H1 (cell line): ENCODE measurements at regions not wholly inside any gene's neighbourhood (a gene's known extent, or its start where the extent isn't known, plus 50 kb on each side); places are given as distances from the start of the nearest gene placed in this dataset.

Experiments used
- CTCF ChIA-PET: fragments of 300-600 bp; sonication (Branson Sonifier 250); formaldehyde crosslinking; loops from one replicate; lab custom pipeline; 2021; ENCODE audit not compliant: partially characterized antibody; lab: Charles Lee
- POLR2A ChIA-PET: fragments of 300-600 bp; sonication (Branson Sonifier 250); formaldehyde crosslinking; loops from one replicate; lab custom pipeline; 2021; ENCODE audit warnings: inconsistent platforms; ENCODE audit not compliant: partially characterized antibody; lab: Charles Lee
- DNase-seq, 2 experiments: peaks; one replicate each; pipeline versions ENCODE4 v3.0.0 to v3.0.0-alpha.2; 2010 to 2022; ENCODE audit warnings: low spot score in 2 of 2, low read depth in 1 of 2, mixed read lengths in 1 of 2
- FAIRE-seq: peaks from 2 replicates; lab custom pipeline; 2011; peaks lifted over from hg19 to GRCh38; lab: Jason Lieb, UNC
- H2AFZ ChIP-seq: 2 replicates; pipeline ENCODE4 v1.8.1; 2012; ENCODE audit warnings: low read length, inconsistent platforms
- H2AK5ac ChIP-seq: 2 replicates; pipeline ENCODE4 v1.6.1; 2013; ENCODE audit warnings: low read depth, low read length
- H2BK120ac ChIP-seq: replicated peaks from 2 replicates; pipeline ENCODE3; 2013; ENCODE audit warnings: low read depth, low read length, inconsistent platforms
- H2BK12ac ChIP-seq: 2 replicates; pipeline ENCODE4 v1.6.1; 2013; ENCODE audit warnings: low read depth, low read length
- H2BK15ac ChIP-seq: 2 replicates; pipeline ENCODE4 v1.6.1; 2013; ENCODE audit warnings: low read length
- H2BK20ac ChIP-seq: 2 replicates; pipeline ENCODE4 v1.6.1; 2013; ENCODE audit warnings: low read length
- H2BK5ac ChIP-seq: 2 replicates; pipeline ENCODE4 v1.6.1; 2013; ENCODE audit warnings: low read depth, low read length
- H3K14ac ChIP-seq: 2 replicates; pipeline ENCODE4 v1.6.1; 2013; ENCODE audit warnings: inconsistent platforms; ENCODE audit not compliant: insufficient read length
- H3K18ac ChIP-seq: 2 replicates; pipeline ENCODE4 v1.6.1; 2013; ENCODE audit warnings: low read length; ENCODE audit errors: extremely low read depth
- H3K23ac ChIP-seq: 2 replicates; pipeline ENCODE4 v1.6.1; 2013; ENCODE audit warnings: inconsistent platforms; ENCODE audit not compliant: insufficient read length
- H3K23me2 ChIP-seq: 2 replicates; pipeline ENCODE4 v1.6.1; 2013; ENCODE audit warnings: low read depth, low read length
- H3K27ac ChIP-seq: 2 replicates; pipeline ENCODE4 v1.6.1; 2011; ENCODE audit warnings: low read depth, low read length, inconsistent platforms
- H3K27me3 ChIP-seq, 4 experiments: replicated peaks in 1 of 4; 1 replicate in 1 of 4; 2 replicates in 3 of 4; pipeline versions ENCODE4 v1.6.1 to v1.8.1; 2011 to 2013; ENCODE audit warnings: low read length in 3 of 4, mild to moderate bottlenecking in 3 of 4, inconsistent platforms in 2 of 4, mixed read lengths in 2 of 4, moderate library complexity in 1 of 4; ENCODE audit not compliant: control insufficient read depth in 3 of 4, insufficient read depth in 3 of 4; ENCODE audit errors: extremely low read depth in 1 of 4
- H3K36me3 ChIP-seq, 4 experiments: 2 replicates each; pipeline versions ENCODE4 v1.6.1 to v1.8.1; 2011 to 2013; ENCODE audit warnings: mild to moderate bottlenecking in 4 of 4, low read length in 3 of 4, moderate library complexity in 2 of 4, control low read depth in 1 of 4, inconsistent platforms in 1 of 4; ENCODE audit not compliant: insufficient read depth in 4 of 4, control insufficient read depth in 2 of 4
- H3K4ac ChIP-seq: replicated peaks from 2 replicates; pipeline ENCODE3; 2013; ENCODE audit warnings: low read length, low read depth, mixed read lengths, inconsistent platforms; ENCODE audit not compliant: insufficient read length
- H3K4me1 ChIP-seq, 4 experiments: replicated peaks in 1 of 4; 1 replicate in 1 of 4; 2 replicates in 3 of 4; pipeline versions ENCODE4 v1.6.1 to v1.8.1; 2011 to 2013; ENCODE audit warnings: low read length in 3 of 4, inconsistent platforms in 2 of 4, mixed read lengths in 1 of 4; ENCODE audit not compliant: insufficient read depth in 4 of 4, control insufficient read depth in 3 of 4
- H3K4me2 ChIP-seq, 2 experiments: 2 replicates each; pipeline versions ENCODE4 v1.6.1 to v1.8.1; 2011 to 2013; ENCODE audit warnings: low read depth in 2 of 2, low read length in 2 of 2, control low read depth in 1 of 2, inconsistent platforms in 1 of 2, mild to moderate bottlenecking in 1 of 2; ENCODE audit not compliant: insufficient read depth in 1 of 2
- H3K4me3 ChIP-seq, 4 experiments: fragments of 200-600, 300-600 bp in 1 of 4; sonication (generic), shearing (Covaris generic), sonication (Bioruptor Twin) in 1 of 4; 2 replicates each; pipeline versions ENCODE4 v1.5.1 to v1.8.1; 2011 to 2016; ENCODE audit warnings: low read length in 4 of 4, low read depth in 3 of 4, control low read depth in 2 of 4, inconsistent platforms in 2 of 4, mild to moderate bottlenecking in 2 of 4, mixed read lengths in 1 of 4, moderate library complexity in 1 of 4; ENCODE audit not compliant: insufficient read depth in 2 of 4; ENCODE audit errors: extremely low read depth in 1 of 4
- H3K56ac ChIP-seq: replicated peaks from 2 replicates; pipeline ENCODE3; 2013; ENCODE audit warnings: low read depth, mild to moderate bottlenecking, mixed read lengths, low read length, inconsistent platforms; ENCODE audit not compliant: insufficient read length
- H3K79me1 ChIP-seq: 2 replicates; pipeline ENCODE4 v1.6.1; 2013; ENCODE audit warnings: low read depth, low read length, control low read depth
- H3K79me2 ChIP-seq, 2 experiments: 2 replicates each; pipeline versions ENCODE4 v1.6.1 to v1.8.1; 2012 to 2013; ENCODE audit warnings: low read length in 2 of 2, mild to moderate bottlenecking in 2 of 2, inconsistent platforms in 1 of 2; ENCODE audit not compliant: insufficient read depth in 2 of 2, control insufficient read depth in 1 of 2
- H3K9ac ChIP-seq, 4 experiments: replicated peaks in 1 of 4; 1 replicate in 1 of 4; 2 replicates in 3 of 4; pipeline versions ENCODE4 v1.6.1 to v1.8.1; 2011 to 2013; ENCODE audit warnings: low read depth in 3 of 4, low read length in 3 of 4, control low read depth in 2 of 4, mild to moderate bottlenecking in 2 of 4, moderate library complexity in 2 of 4, inconsistent platforms in 1 of 4; ENCODE audit errors: extremely low read depth in 1 of 4
- H3K9me3 ChIP-seq, 2 experiments: 2 replicates each; pipeline versions ENCODE4 v1.6.1 to v1.8.1; 2012 to 2013; ENCODE audit warnings: mild to moderate bottlenecking in 2 of 2, moderate library complexity in 2 of 2, control low read depth in 1 of 2, inconsistent platforms in 1 of 2, low read depth in 1 of 2, low read length in 1 of 2, mixed read lengths in 1 of 2; ENCODE audit not compliant: insufficient read depth in 2 of 2
- H4K20me1 ChIP-seq, 2 experiments: replicated peaks in 1 of 2; 2 replicates each; pipeline versions ENCODE3 to v1.8.1; 2011 to 2013; ENCODE audit warnings: inconsistent platforms in 2 of 2, low read length in 2 of 2, mild to moderate bottlenecking in 1 of 2; ENCODE audit not compliant: insufficient read depth in 2 of 2, control insufficient read depth in 1 of 2
- H4K5ac ChIP-seq: 2 replicates; pipeline ENCODE4 v1.6.1; 2013; ENCODE audit warnings: low read length, low read depth, mixed read lengths, inconsistent platforms; ENCODE audit not compliant: insufficient read length
- H4K8ac ChIP-seq: 2 replicates; pipeline ENCODE4 v1.8.0; 2013; ENCODE audit warnings: mild to moderate bottlenecking, moderate library complexity, low read length, inconsistent platforms; ENCODE audit not compliant: insufficient read depth; ENCODE audit errors: extremely low read depth
- H4K91ac ChIP-seq: replicated peaks from 2 replicates; pipeline ENCODE3; 2013; ENCODE audit warnings: low read length, mixed read lengths, inconsistent platforms; ENCODE audit not compliant: insufficient read length
- BCL11A ChIP-seq, 2 experiments: IDR thresholded peaks; one replicate each; pipeline ENCODE4 v1.6.1; 2011; ENCODE audit warnings: low read depth in 2 of 2, low read length in 2 of 2, mild to moderate bottlenecking in 2 of 2
- KDM1A ChIP-seq: fragments of 200-600, 300-600 bp; sonication (generic); IDR thresholded peaks from 2 replicates; pipeline ENCODE4 v1.7.1; 2016; ENCODE audit warnings: mild to moderate bottlenecking, low read length, borderline replicate concordance
- POLR2A ChIP-seq, 2 experiments: IDR thresholded peaks; 1 replicate in 1 of 2; 2 replicates in 1 of 2; pipeline ENCODE4 v1.6.1; 2011; ENCODE audit warnings: low read depth in 2 of 2, low read length in 2 of 2, mild to moderate bottlenecking in 2 of 2; ENCODE audit errors: control extremely low read depth in 1 of 2
- WGBS, 2 experiments: shearing (Covaris generic) in 1 of 2; methylation state at CpG; one replicate each; pipeline versions ENCODE4 v1.1.6 to v1.1.7; 2013 to 2015; ENCODE audit warnings: low lambda C conversion rate in 2 of 2, mixed read lengths in 2 of 2, inconsistent platforms in 1 of 2, low coverage in 1 of 2, missing lambda C conversion rate in 1 of 2; ENCODE audit not compliant: insufficient replicate concordance in 2 of 2, insufficient coverage in 1 of 2, insufficient read length in 1 of 2; ENCODE audit errors: extremely low coverage in 1 of 2, missing lambda C conversion rate in 1 of 2; 5-methylcytosine and 5-hydroxymethylcytosine counted together

- Histone ChIP-seq H2BK20ac (no peak overlapping the region), H3K9me3 (no peaks in the 10 kb centered on the region), H3K27me3 (no peaks in the 10 kb centered on the region), H2BK15ac (no peak overlapping the region), H3K14ac (no peak overlapping the region), H3K23me2 (no peaks in the 10 kb centered on the region), H2BK5ac (no peak overlapping the region), H3K56ac (no peak overlapping the region), H3K4ac (no peak overlapping the region), H4K5ac (no peak overlapping the region), H2BK12ac (no peak overlapping the region), H4K91ac (no peak overlapping the region), H3K4me2 (no peak overlapping the region), H3K18ac (no peak overlapping the region), H3K36me3 (no peaks in the 10 kb centered on the region), H4K20me1 (no peaks in the 10 kb centered on the region), H3K9ac (no peak overlapping the region), H3K23ac (no peak overlapping the region), H2AFZ (no peak overlapping the region), H3K4me3 (no peak overlapping the region), H2AK5ac (no peak overlapping the region), H3K27ac (no peak overlapping the region), H3K79me2 (no peaks in the 10 kb centered on the region), H4K8ac (no peak overlapping the region), H2BK120ac (no peak overlapping the region), H3K79me1 (no peaks in the 10 kb centered on the region), H3K4me1 (peaks cover 0 to 5% (median 1%) of the 10 kb centered on the region in 4 experiments; a peak in 3 of 7 replicates)
- no peak for FAIRE-seq
- POLR2A ChIA-PET: no interaction called here
- no peak for DNase-seq
- TF ChIP-seq POLR2A (IDR thresholded peaks at IDR 0.05; ENCODE audit: control extremely low read depth in 1 of 2, low read depth in 2 of 2, low read length in 2 of 2) (no peak), KDM1A (no peak), BCL11A (IDR thresholded peaks at IDR 0.05; ENCODE audit: low read depth in 2 of 2, low read length in 2 of 2) (no peak)
- CTCF ChIA-PET: interaction anchor here (0.7 kb wide), 1 partner anchor 173 kb away, joined by 4 read pairs; no protein-coding TSS in a partner anchor
- 84% methylated on average over 4 of the region's 4 CpGs; no CpG with 5 or more reads in 1 of the 2 experiments for WGBS, 2 experiments
Observed at GRCh38 chr13:73677048-73677601, 457.1 kb downstream of the KLF12 start.
